GM10266 (cell line): ENCODE measurements at regions not wholly inside any gene's neighbourhood (a gene's known extent, or its start where the extent isn't known, plus 50 kb on each side); places are given as distances from the start of the nearest gene placed in this dataset.

Experiments used
- DNase-seq: peaks from one replicate; pipeline ENCODE4 v3.0.0; 2012; ENCODE audit errors: extremely low spot score
- CTCF ChIP-seq: IDR thresholded peaks from 2 replicates; pipeline ENCODE4 v1.5.1; 2012; ENCODE audit warnings: mild to moderate bottlenecking, low read depth; ENCODE audit not compliant: control insufficient read depth, insufficient read depth; ENCODE audit errors: missing control alignments

GRCh38 chr14:60349663-60350365 is 100.8 kb downstream of the PPM1A start:
- DNase-seq: peak; percentile 48

GRCh38 chr14:60350366-60350720 is 101.3 kb downstream of the PPM1A start:
- no peak for DNase-seq
- TF ChIP-seq CTCF: no peak

More at GRCh38 chr14:60349663-60350365, 100.8 kb downstream of the PPM1A start:
- TF ChIP-seq CTCF: peak; percentile 71

GRCh38 chr14:60353420-60353819 is 104.4 kb downstream of the PPM1A start:
- DNase-seq: no peak
- TF ChIP-seq CTCF: no peak

- no peak for DNase-seq
- no peak for TF ChIP-seq CTCF
These were observed 106.7 kb downstream of the PPM1A start for GRCh38 chr14:60355768-60356167.

GRCh38 chr14:60356386-60356785 is 107.4 kb downstream of the PPM1A start:
- TF ChIP-seq CTCF: no peak
- no peak for DNase-seq

- no peak for TF ChIP-seq CTCF
- no peak for DNase-seq
These were observed 108.0 kb downstream of the PPM1A start for GRCh38 chr14:60356906-60357550.

GRCh38 chr14:60357551-60358149 is 108.6 kb downstream of the PPM1A start:
- no peak for TF ChIP-seq CTCF
- DNase-seq: no peak
